H1 (cell line): ENCODE measurements at regions not wholly inside any gene's neighbourhood (a gene's known extent, or its start where the extent isn't known, plus 50 kb on each side); places are given as distances from the start of the nearest gene placed in this dataset.

ENCODE experiments used
- CTCF ChIA-PET: fragments of 300-600 bp; sonication (Branson Sonifier 250); formaldehyde crosslinking; loops from one replicate; lab custom pipeline; 2021; ENCODE audit not compliant: partially characterized antibody; lab: Charles Lee
- POLR2A ChIA-PET: fragments of 300-600 bp; sonication (Branson Sonifier 250); formaldehyde crosslinking; loops from one replicate; lab custom pipeline; 2021; ENCODE audit warnings: inconsistent platforms; ENCODE audit not compliant: partially characterized antibody; lab: Charles Lee
- DNase-seq, 2 experiments: peaks; one replicate each; pipeline versions ENCODE4 v3.0.0 to v3.0.0-alpha.2; 2010 to 2022; ENCODE audit warnings: low spot score in 2 of 2, low read depth in 1 of 2, mixed read lengths in 1 of 2
- FAIRE-seq: peaks from 2 replicates; lab custom pipeline; 2011; peaks lifted over from hg19 to GRCh38; lab: Jason Lieb, UNC
- H2AFZ ChIP-seq: 2 replicates; pipeline ENCODE4 v1.8.1; 2012; ENCODE audit warnings: low read length, inconsistent platforms
- H2AK5ac ChIP-seq: 2 replicates; pipeline ENCODE4 v1.6.1; 2013; ENCODE audit warnings: low read depth, low read length
- H2BK120ac ChIP-seq: replicated peaks from 2 replicates; pipeline ENCODE3; 2013; ENCODE audit warnings: low read depth, low read length, inconsistent platforms
- H2BK12ac ChIP-seq: 2 replicates; pipeline ENCODE4 v1.6.1; 2013; ENCODE audit warnings: low read depth, low read length
- H2BK15ac ChIP-seq: 2 replicates; pipeline ENCODE4 v1.6.1; 2013; ENCODE audit warnings: low read length
- H2BK20ac ChIP-seq: 2 replicates; pipeline ENCODE4 v1.6.1; 2013; ENCODE audit warnings: low read length
- H2BK5ac ChIP-seq: 2 replicates; pipeline ENCODE4 v1.6.1; 2013; ENCODE audit warnings: low read depth, low read length
- H3K14ac ChIP-seq: 2 replicates; pipeline ENCODE4 v1.6.1; 2013; ENCODE audit warnings: inconsistent platforms; ENCODE audit not compliant: insufficient read length
- H3K18ac ChIP-seq: 2 replicates; pipeline ENCODE4 v1.6.1; 2013; ENCODE audit warnings: low read length; ENCODE audit errors: extremely low read depth
- H3K23ac ChIP-seq: 2 replicates; pipeline ENCODE4 v1.6.1; 2013; ENCODE audit warnings: inconsistent platforms; ENCODE audit not compliant: insufficient read length
- H3K23me2 ChIP-seq: 2 replicates; pipeline ENCODE4 v1.6.1; 2013; ENCODE audit warnings: low read depth, low read length
- H3K27ac ChIP-seq: 2 replicates; pipeline ENCODE4 v1.6.1; 2011; ENCODE audit warnings: low read depth, low read length, inconsistent platforms
- H3K27me3 ChIP-seq, 4 experiments: replicated peaks in 1 of 4; 1 replicate in 1 of 4; 2 replicates in 3 of 4; pipeline versions ENCODE4 v1.6.1 to v1.8.1; 2011 to 2013; ENCODE audit warnings: low read length in 3 of 4, mild to moderate bottlenecking in 3 of 4, inconsistent platforms in 2 of 4, mixed read lengths in 2 of 4, moderate library complexity in 1 of 4; ENCODE audit not compliant: control insufficient read depth in 3 of 4, insufficient read depth in 3 of 4; ENCODE audit errors: extremely low read depth in 1 of 4
- H3K36me3 ChIP-seq, 4 experiments: 2 replicates each; pipeline versions ENCODE4 v1.6.1 to v1.8.1; 2011 to 2013; ENCODE audit warnings: mild to moderate bottlenecking in 4 of 4, low read length in 3 of 4, moderate library complexity in 2 of 4, control low read depth in 1 of 4, inconsistent platforms in 1 of 4; ENCODE audit not compliant: insufficient read depth in 4 of 4, control insufficient read depth in 2 of 4
- H3K4ac ChIP-seq: replicated peaks from 2 replicates; pipeline ENCODE3; 2013; ENCODE audit warnings: low read length, low read depth, mixed read lengths, inconsistent platforms; ENCODE audit not compliant: insufficient read length
- H3K4me1 ChIP-seq, 4 experiments: replicated peaks in 1 of 4; 1 replicate in 1 of 4; 2 replicates in 3 of 4; pipeline versions ENCODE4 v1.6.1 to v1.8.1; 2011 to 2013; ENCODE audit warnings: low read length in 3 of 4, inconsistent platforms in 2 of 4, mixed read lengths in 1 of 4; ENCODE audit not compliant: insufficient read depth in 4 of 4, control insufficient read depth in 3 of 4
- H3K4me2 ChIP-seq, 2 experiments: 2 replicates each; pipeline versions ENCODE4 v1.6.1 to v1.8.1; 2011 to 2013; ENCODE audit warnings: low read depth in 2 of 2, low read length in 2 of 2, control low read depth in 1 of 2, inconsistent platforms in 1 of 2, mild to moderate bottlenecking in 1 of 2; ENCODE audit not compliant: insufficient read depth in 1 of 2
- H3K4me3 ChIP-seq, 4 experiments: fragments of 200-600, 300-600 bp in 1 of 4; sonication (generic), shearing (Covaris generic), sonication (Bioruptor Twin) in 1 of 4; 2 replicates each; pipeline versions ENCODE4 v1.5.1 to v1.8.1; 2011 to 2016; ENCODE audit warnings: low read length in 4 of 4, low read depth in 3 of 4, control low read depth in 2 of 4, inconsistent platforms in 2 of 4, mild to moderate bottlenecking in 2 of 4, mixed read lengths in 1 of 4, moderate library complexity in 1 of 4; ENCODE audit not compliant: insufficient read depth in 2 of 4; ENCODE audit errors: extremely low read depth in 1 of 4
- H3K56ac ChIP-seq: replicated peaks from 2 replicates; pipeline ENCODE3; 2013; ENCODE audit warnings: low read depth, mild to moderate bottlenecking, mixed read lengths, low read length, inconsistent platforms; ENCODE audit not compliant: insufficient read length
- H3K79me1 ChIP-seq: 2 replicates; pipeline ENCODE4 v1.6.1; 2013; ENCODE audit warnings: low read depth, low read length, control low read depth
- H3K79me2 ChIP-seq, 2 experiments: 2 replicates each; pipeline versions ENCODE4 v1.6.1 to v1.8.1; 2012 to 2013; ENCODE audit warnings: low read length in 2 of 2, mild to moderate bottlenecking in 2 of 2, inconsistent platforms in 1 of 2; ENCODE audit not compliant: insufficient read depth in 2 of 2, control insufficient read depth in 1 of 2
- H3K9ac ChIP-seq, 4 experiments: replicated peaks in 1 of 4; 1 replicate in 1 of 4; 2 replicates in 3 of 4; pipeline versions ENCODE4 v1.6.1 to v1.8.1; 2011 to 2013; ENCODE audit warnings: low read depth in 3 of 4, low read length in 3 of 4, control low read depth in 2 of 4, mild to moderate bottlenecking in 2 of 4, moderate library complexity in 2 of 4, inconsistent platforms in 1 of 4; ENCODE audit errors: extremely low read depth in 1 of 4
- H3K9me3 ChIP-seq, 2 experiments: 2 replicates each; pipeline versions ENCODE4 v1.6.1 to v1.8.1; 2012 to 2013; ENCODE audit warnings: mild to moderate bottlenecking in 2 of 2, moderate library complexity in 2 of 2, control low read depth in 1 of 2, inconsistent platforms in 1 of 2, low read depth in 1 of 2, low read length in 1 of 2, mixed read lengths in 1 of 2; ENCODE audit not compliant: insufficient read depth in 2 of 2
- H4K20me1 ChIP-seq, 2 experiments: replicated peaks in 1 of 2; 2 replicates each; pipeline versions ENCODE3 to v1.8.1; 2011 to 2013; ENCODE audit warnings: inconsistent platforms in 2 of 2, low read length in 2 of 2, mild to moderate bottlenecking in 1 of 2; ENCODE audit not compliant: insufficient read depth in 2 of 2, control insufficient read depth in 1 of 2
- H4K5ac ChIP-seq: 2 replicates; pipeline ENCODE4 v1.6.1; 2013; ENCODE audit warnings: low read length, low read depth, mixed read lengths, inconsistent platforms; ENCODE audit not compliant: insufficient read length
- H4K8ac ChIP-seq: 2 replicates; pipeline ENCODE4 v1.8.0; 2013; ENCODE audit warnings: mild to moderate bottlenecking, moderate library complexity, low read length, inconsistent platforms; ENCODE audit not compliant: insufficient read depth; ENCODE audit errors: extremely low read depth
- H4K91ac ChIP-seq: replicated peaks from 2 replicates; pipeline ENCODE3; 2013; ENCODE audit warnings: low read length, mixed read lengths, inconsistent platforms; ENCODE audit not compliant: insufficient read length
- CTBP2 ChIP-seq: IDR thresholded peaks from 2 replicates; pipeline ENCODE4 v1.7.0; 2011; ENCODE audit warnings: borderline replicate concordance, mild to moderate bottlenecking, moderate library complexity, mixed read lengths, low read length; ENCODE audit not compliant: insufficient read depth, insufficient read length
- KDM5A ChIP-seq: fragments of 200-600 bp; IDR thresholded peaks from 2 replicates; pipeline ENCODE4 v1.7.1; 2012; ENCODE audit warnings: mild to moderate bottlenecking, low read length, inconsistent platforms, mixed read lengths
- POLR2A ChIP-seq, 2 experiments: IDR thresholded peaks; 1 replicate in 1 of 2; 2 replicates in 1 of 2; pipeline ENCODE4 v1.6.1; 2011; ENCODE audit warnings: low read depth in 2 of 2, low read length in 2 of 2, mild to moderate bottlenecking in 2 of 2; ENCODE audit errors: control extremely low read depth in 1 of 2
- SUZ12 ChIP-seq: fragments of 200-600 bp; sonication (generic); IDR thresholded peaks from 2 replicates; pipeline ENCODE4 v1.6.1; 2012; ENCODE audit warnings: mild to moderate bottlenecking, inconsistent platforms, low read length, moderate library complexity, mixed read lengths
- TAF7 ChIP-seq: optimal IDR thresholded peaks from 2 replicates; pipeline ENCODE3; 2011; ENCODE audit warnings: low read depth, mild to moderate bottlenecking, inconsistent platforms, low read length, moderate library complexity, borderline replicate concordance
- TBP ChIP-seq: IDR thresholded peaks from 2 replicates; pipeline ENCODE4 v1.6.1; 2011; ENCODE audit warnings: low read depth, low read length, improper control_type of control experiment

- H2AFZ ChIP-seq: no peak overlapping the region
- H4K91ac ChIP-seq: no peak overlapping the region
- no peak overlapping the region for H3K4me3 ChIP-seq
- H3K56ac ChIP-seq: no peak overlapping the region
- H3K79me1 ChIP-seq: no peaks in the 10 kb centered on the region
- H3K14ac ChIP-seq: no peak overlapping the region
- ChIA-PET CTCF (no interaction called here), POLR2A (no interaction called here)
- H3K18ac ChIP-seq: no peak overlapping the region
- H3K36me3 ChIP-seq: no peaks in the 10 kb centered on the region
- H3K9me3 ChIP-seq: no peaks in the 10 kb centered on the region
- no peak overlapping the region for H3K4ac ChIP-seq
- H4K20me1 ChIP-seq: no peaks in the 10 kb centered on the region
- H3K23ac ChIP-seq: no peak overlapping the region
- no peak overlapping the region for H3K9ac ChIP-seq
- no peak overlapping the region for H2BK5ac ChIP-seq
- no peak overlapping the region for H2BK12ac ChIP-seq
- H3K23me2 ChIP-seq: no peaks in the 10 kb centered on the region; the same call in 1 of the 2 replicates
- no peak overlapping the region for H2AK5ac ChIP-seq
- H3K27me3 ChIP-seq: no peaks in the 10 kb centered on the region
- H3K4me2 ChIP-seq: no peak overlapping the region
- H3K27ac ChIP-seq: no peak overlapping the region
- no peak overlapping the region for H2BK20ac ChIP-seq
- H3K4me1 ChIP-seq: no peaks in the 10 kb centered on the region
- no peak for FAIRE-seq
- DNase-seq: no peak
- H3K79me2 ChIP-seq: no peaks in the 10 kb centered on the region
- no peak overlapping the region for H2BK120ac ChIP-seq
- H4K5ac ChIP-seq: no peak overlapping the region
- no peak overlapping the region; the same call in 1 of the 2 replicates for H4K8ac ChIP-seq
- no peak for TF ChIP-seq CTBP2
- no peak for TF ChIP-seq POLR2A (IDR thresholded peaks at IDR 0.05; ENCODE audit: control extremely low read depth in 1 of 2, low read depth in 2 of 2, low read length in 2 of 2)
- no peak for TF ChIP-seq KDM5A
- no peak for TF ChIP-seq SUZ12
- no peak for TF ChIP-seq TBP
- no peak for TF ChIP-seq TAF7
- no peak overlapping the region for H2BK15ac ChIP-seq
These were observed 52.9 kb upstream of the VLDLR start for GRCh38 chr9:2568689-2569088.
